Tibial nerve (tissue), 4 donors: ENCODE measurements at regions not wholly inside any gene's neighbourhood (a gene's known extent, or its start where the extent isn't known, plus 50 kb on each side); places are given as distances from the start of the nearest gene placed in this dataset.

Source experiments
- CTCF ChIP-seq, 5 experiments: fragments of 200-600 bp in 3 of 5; fragments of 450-650 bp in 2 of 5; sonication (generic) in 3 of 5; IDR thresholded peaks; one replicate each; pipeline ENCODE4 v1.5.1; 2016 to 2019; ENCODE audit warnings: antibody characterized with exemption in 5 of 5, mild to moderate bottlenecking in 3 of 5, moderate library complexity in 2 of 5
- EP300 ChIP-seq, 2 donors: sonication (generic); formaldehyde crosslinking; IDR thresholded peaks; one replicate each; pipeline ENCODE4 v1.6.1; 2017; ENCODE audit warnings: antibody characterized with exemption in 2 of 2, mild to moderate bottlenecking in 1 of 2
- POLR2A ChIP-seq, 2 donors: fragments of 450-650 bp; IDR thresholded peaks; one replicate each; pipeline ENCODE4 v1.6.1; 2017; ENCODE audit warnings: antibody characterized with exemption in 2 of 2, mild to moderate bottlenecking in 2 of 2, moderate library complexity in 2 of 2

- TF ChIP-seq CTCF (IDR thresholded peaks at IDR 0.05) (no peak), EP300 (IDR thresholded peaks at IDR 0.05) (no peak), POLR2A (IDR thresholded peaks at IDR 0.05) (no peak)
Observed at GRCh38 chr5:74209571-74209970, 431.0 kb downstream of the ENC1 start.
